Parathyroid adenoma (tissue), 2 donors: ENCODE measurements at regions not wholly inside any gene's neighbourhood (a gene's known extent, or its start where the extent isn't known, plus 50 kb on each side); places are given as distances from the start of the nearest gene placed in this dataset.

Experiments used
- H2AFZ ChIP-seq: fragments of 300-600 bp; sonication (generic); one replicate; pipeline ENCODE4 v1.7.0; 2017; ENCODE audit warnings: antibody characterized with exemption, mild to moderate bottlenecking
- H3K27ac ChIP-seq: fragments of 300-600 bp; sonication (generic); one replicate; pipeline ENCODE4 v1.7.0; 2017
- H3K27me3 ChIP-seq: fragments of 300-600 bp; sonication (generic); one replicate; pipeline ENCODE4 v1.7.0; 2017; ENCODE audit warnings: low read length; ENCODE audit not compliant: control insufficient read depth, insufficient read depth
- H3K36me3 ChIP-seq: fragments of 300-600 bp; sonication (generic); one replicate; pipeline ENCODE4 v1.7.0; 2017; ENCODE audit warnings: low read length; ENCODE audit not compliant: control insufficient read depth, insufficient read depth
- H3K4me1 ChIP-seq: fragments of 300-600 bp; sonication (generic); one replicate; pipeline ENCODE4 v1.7.0; 2017; ENCODE audit warnings: control low read depth
- H3K4me2 ChIP-seq: fragments of 300-600 bp; sonication (generic); one replicate; pipeline ENCODE4 v1.7.0; 2017; ENCODE audit warnings: low read length
- H3K4me3 ChIP-seq: fragments of 300-600 bp; sonication (generic); one replicate; pipeline ENCODE4 v1.7.0; 2017; ENCODE audit warnings: low read depth, low read length
- H3K79me2 ChIP-seq: fragments of 300-600 bp; sonication (generic); one replicate; pipeline ENCODE4 v1.7.0; 2017; ENCODE audit warnings: control low read depth
- H3K9ac ChIP-seq: fragments of 300-600 bp; sonication (generic); one replicate; pipeline ENCODE4 v1.7.0; 2017; ENCODE audit warnings: mild to moderate bottlenecking
- H3K9me3 ChIP-seq: fragments of 300-600 bp; sonication (generic); one replicate; pipeline ENCODE4 v1.7.0; 2017; ENCODE audit warnings: low read length; ENCODE audit not compliant: control insufficient read depth
- TF ChIP-seq, protein P1 (sequence below): fragments of 300-600 bp; sonication (generic); IDR thresholded peaks from one replicate; pipeline ENCODE4 v1.7.0; 2017; ENCODE audit warnings: antibody characterized with exemption, mild to moderate bottlenecking
- donor health status: primary hyperparathyroidism.

DNA sequence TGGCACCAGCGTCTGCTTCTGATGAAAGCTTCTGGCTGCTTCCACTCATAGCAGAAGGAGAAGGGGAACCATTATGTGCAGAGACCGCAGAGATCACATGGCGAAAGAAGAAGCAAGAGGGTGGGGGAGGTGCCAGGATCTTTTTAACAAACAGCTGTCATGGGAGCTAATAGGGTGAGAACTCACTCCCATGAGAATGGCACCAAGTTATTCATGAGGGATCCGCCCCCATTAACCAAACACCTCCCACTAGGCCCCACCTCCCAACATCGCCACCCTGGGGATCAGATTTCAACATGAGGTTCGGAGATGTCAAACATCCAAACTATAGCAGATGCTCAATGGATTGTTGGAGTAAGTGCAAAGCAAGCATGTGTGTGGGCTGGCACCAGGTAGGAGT lies 125.8 kb upstream of the SLIT3 start:
- no peaks in the 10 kb centered on the region for H3K4me1 ChIP-seq
- H2AFZ ChIP-seq, result no peak overlapping the region
- no peaks in the 10 kb centered on the region for H3K9me3 ChIP-seq
- no peak overlapping the region for H3K4me2 ChIP-seq
- H3K9ac ChIP-seq, result no peak overlapping the region
- H3K27ac ChIP-seq, result no peak overlapping the region
- H3K79me2 ChIP-seq, result no peaks in the 10 kb centered on the region
- no peak overlapping the region for H3K4me3 ChIP-seq
- H3K27me3 ChIP-seq, result no peaks in the 10 kb centered on the region
- TF ChIP-seq, protein P1, sequence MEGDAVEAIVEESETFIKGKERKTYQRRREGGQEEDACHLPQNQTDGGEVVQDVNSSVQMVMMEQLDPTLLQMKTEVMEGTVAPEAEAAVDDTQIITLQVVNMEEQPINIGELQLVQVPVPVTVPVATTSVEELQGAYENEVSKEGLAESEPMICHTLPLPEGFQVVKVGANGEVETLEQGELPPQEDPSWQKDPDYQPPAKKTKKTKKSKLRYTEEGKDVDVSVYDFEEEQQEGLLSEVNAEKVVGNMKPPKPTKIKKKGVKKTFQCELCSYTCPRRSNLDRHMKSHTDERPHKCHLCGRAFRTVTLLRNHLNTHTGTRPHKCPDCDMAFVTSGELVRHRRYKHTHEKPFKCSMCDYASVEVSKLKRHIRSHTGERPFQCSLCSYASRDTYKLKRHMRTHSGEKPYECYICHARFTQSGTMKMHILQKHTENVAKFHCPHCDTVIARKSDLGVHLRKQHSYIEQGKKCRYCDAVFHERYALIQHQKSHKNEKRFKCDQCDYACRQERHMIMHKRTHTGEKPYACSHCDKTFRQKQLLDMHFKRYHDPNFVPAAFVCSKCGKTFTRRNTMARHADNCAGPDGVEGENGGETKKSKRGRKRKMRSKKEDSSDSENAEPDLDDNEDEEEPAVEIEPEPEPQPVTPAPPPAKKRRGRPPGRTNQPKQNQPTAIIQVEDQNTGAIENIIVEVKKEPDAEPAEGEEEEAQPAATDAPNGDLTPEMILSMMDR, result no peak
- no peaks in the 10 kb centered on the region for H3K36me3 ChIP-seq

DNA sequence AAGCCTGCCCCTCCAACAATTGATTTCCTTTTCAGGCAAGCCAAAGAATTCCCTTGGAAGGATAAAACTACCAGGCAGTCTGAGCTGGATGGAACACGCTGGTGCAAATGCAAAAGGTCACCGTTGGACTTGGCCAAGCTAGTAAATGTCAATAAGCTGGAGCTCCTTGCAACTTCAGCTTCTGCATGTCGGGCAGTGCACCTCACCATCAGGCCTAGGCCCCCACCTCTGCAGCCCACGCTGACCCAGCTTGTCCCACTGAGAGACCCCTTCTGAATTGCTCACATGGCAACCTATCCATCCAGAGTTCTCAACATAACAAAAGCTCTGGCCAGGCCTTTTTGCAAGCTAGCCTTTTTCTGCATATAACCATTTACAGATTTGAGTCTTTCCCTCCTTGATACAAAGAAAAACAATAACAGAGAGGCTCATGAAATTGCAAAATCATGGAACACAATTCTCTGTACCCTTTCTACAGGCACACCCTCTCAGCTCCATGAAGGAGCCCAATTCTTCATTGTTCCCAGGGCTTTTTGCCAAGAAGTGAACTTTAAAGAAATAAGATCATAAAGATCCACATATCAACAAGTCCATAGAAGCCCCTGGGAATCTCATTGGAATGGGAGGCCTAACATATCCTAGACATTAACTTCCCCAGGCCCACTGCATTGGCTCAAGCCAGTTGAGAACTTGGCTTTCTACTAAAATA lies 123.9 kb upstream of the SLIT3 start:
- Histone ChIP-seq H3K79me2 (no peaks in the 10 kb centered on the region), H3K27me3 (no peaks in the 10 kb centered on the region), H3K9ac (no peak overlapping the region), H3K4me1 (no peaks in the 10 kb centered on the region), H3K4me3 (no peak overlapping the region), H3K4me2 (no peak overlapping the region), H2AFZ (no peak overlapping the region), H3K9me3 (no peaks in the 10 kb centered on the region), H3K36me3 (no peaks in the 10 kb centered on the region), H3K27ac (no peak overlapping the region)
- TF ChIP-seq, protein P1, result no peak

- H3K36me3 ChIP-seq, result no peaks in the 10 kb centered on the region
- H3K79me2 ChIP-seq, result no peaks in the 10 kb centered on the region
- no peak overlapping the region for H3K9ac ChIP-seq
- no peaks in the 10 kb centered on the region for H3K9me3 ChIP-seq
- no peak overlapping the region for H2AFZ ChIP-seq
- TF ChIP-seq, protein P1, result no peak
- no peak overlapping the region for H3K4me2 ChIP-seq
- H3K4me1 ChIP-seq, result no peaks in the 10 kb centered on the region
- no peaks in the 10 kb centered on the region for H3K27me3 ChIP-seq
- H3K4me3 ChIP-seq, result no peak overlapping the region
- H3K27ac ChIP-seq, result no peak overlapping the region
Observed at GRCh38 chr5:169424279-169424655, 123.3 kb upstream of the SLIT3 start.

- no peak overlapping the region for H3K4me2 ChIP-seq
- no peak overlapping the region for H3K9ac ChIP-seq
- TF ChIP-seq, protein P1, result no peak
- H3K36me3 ChIP-seq, result no peaks in the 10 kb centered on the region
- H3K4me1 ChIP-seq, result no peaks in the 10 kb centered on the region
- no peak overlapping the region for H3K4me3 ChIP-seq
- H3K27me3 ChIP-seq, result no peaks in the 10 kb centered on the region
- H3K9me3 ChIP-seq, result no peaks in the 10 kb centered on the region
- H3K27ac ChIP-seq, result no peak overlapping the region
- no peaks in the 10 kb centered on the region for H3K79me2 ChIP-seq
- H2AFZ ChIP-seq, result no peak overlapping the region
Observed at GRCh38 chr5:169423580-169424278, 122.8 kb upstream of the SLIT3 start.
